ENCODE measurements at regions not wholly inside any gene's neighbourhood (a gene's known extent, or its start where the extent isn't known, plus 50 kb on each side); places are given as distances from the start of the nearest gene placed in this dataset.

DNA sequence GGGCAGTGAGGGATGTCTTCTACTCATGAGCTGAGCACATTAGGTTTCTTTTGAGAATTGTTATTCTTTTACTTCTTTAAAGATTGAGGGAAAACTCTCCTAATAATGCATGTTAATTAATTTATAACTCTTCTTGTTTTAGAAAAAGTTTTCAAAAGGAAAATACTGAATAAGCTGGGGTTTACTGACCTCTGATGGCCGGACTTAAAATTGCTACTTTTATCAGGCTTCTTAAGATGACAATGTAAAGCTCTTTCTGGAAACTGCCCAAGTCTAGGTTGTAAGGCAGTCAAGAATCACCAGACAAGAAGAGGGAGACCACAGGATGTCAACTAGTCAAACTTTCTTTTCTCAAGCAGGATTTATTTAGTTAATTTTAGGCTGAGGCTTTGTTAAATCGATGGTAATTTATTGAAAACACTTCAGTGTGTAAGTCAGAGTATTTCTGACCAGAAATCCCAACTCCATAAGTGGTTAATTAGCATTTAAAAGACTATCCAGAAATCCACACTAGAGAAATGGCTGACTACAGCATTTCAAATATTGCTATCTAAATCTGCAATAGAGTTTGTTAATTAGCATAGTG is 82.1 kb downstream of the AVPR1A start:
- TF ChIP-seq, protein P1, sequence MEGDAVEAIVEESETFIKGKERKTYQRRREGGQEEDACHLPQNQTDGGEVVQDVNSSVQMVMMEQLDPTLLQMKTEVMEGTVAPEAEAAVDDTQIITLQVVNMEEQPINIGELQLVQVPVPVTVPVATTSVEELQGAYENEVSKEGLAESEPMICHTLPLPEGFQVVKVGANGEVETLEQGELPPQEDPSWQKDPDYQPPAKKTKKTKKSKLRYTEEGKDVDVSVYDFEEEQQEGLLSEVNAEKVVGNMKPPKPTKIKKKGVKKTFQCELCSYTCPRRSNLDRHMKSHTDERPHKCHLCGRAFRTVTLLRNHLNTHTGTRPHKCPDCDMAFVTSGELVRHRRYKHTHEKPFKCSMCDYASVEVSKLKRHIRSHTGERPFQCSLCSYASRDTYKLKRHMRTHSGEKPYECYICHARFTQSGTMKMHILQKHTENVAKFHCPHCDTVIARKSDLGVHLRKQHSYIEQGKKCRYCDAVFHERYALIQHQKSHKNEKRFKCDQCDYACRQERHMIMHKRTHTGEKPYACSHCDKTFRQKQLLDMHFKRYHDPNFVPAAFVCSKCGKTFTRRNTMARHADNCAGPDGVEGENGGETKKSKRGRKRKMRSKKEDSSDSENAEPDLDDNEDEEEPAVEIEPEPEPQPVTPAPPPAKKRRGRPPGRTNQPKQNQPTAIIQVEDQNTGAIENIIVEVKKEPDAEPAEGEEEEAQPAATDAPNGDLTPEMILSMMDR (IDR thresholded peaks at IDR 0.05; ENCODE audit: low read depth, low read length): peak; percentile 58
- H3K4me1 ChIP-seq (ENCODE audit: low read depth): no peaks in the 10 kb centered on the region
- H3K9me3 ChIP-seq (ENCODE audit: low read depth): no peaks in the 10 kb centered on the region
- H3K27ac ChIP-seq: no peak overlapping the region
- no peak overlapping the region for H3K4me3 ChIP-seq
- H3K27me3 ChIP-seq: peaks cover 37% of the 10 kb centered on the region
- DNase-seq (ENCODE audit: low read depth in 1 of 2, low spot score in 1 of 2): peak; percentile 55 to 82
- H3K36me3 ChIP-seq: no peaks in the 10 kb centered on the region

DNA sequence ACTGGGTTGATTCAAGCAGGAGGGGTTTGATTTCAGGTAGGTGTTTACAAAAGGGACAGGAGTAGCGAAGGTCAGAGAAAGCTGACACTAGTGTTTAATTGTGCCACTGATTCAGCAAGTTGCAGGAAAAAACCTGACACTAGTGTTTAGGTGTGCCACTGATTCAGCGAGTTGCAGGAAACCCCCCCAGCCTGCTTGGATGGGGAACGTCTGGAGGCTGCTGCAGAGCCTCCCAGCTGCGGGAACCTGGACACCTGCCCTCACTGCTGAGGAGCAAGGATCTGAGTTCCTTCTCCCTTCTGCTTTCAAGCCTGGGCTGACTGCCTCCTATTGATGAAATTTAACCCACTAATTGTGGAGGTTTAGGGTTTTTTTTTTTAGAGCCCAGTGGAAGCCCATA is 84.2 kb downstream of the AVPR1A start:
- Histone ChIP-seq H3K36me3 (no peaks in the 10 kb centered on the region), H3K4me3 (no peak overlapping the region), H3K9me3 (ENCODE audit: low read depth) (no peaks in the 10 kb centered on the region), H3K4me1 (ENCODE audit: low read depth) (no peaks in the 10 kb centered on the region), H3K27ac (no peak overlapping the region), H3K27me3 (peaks cover 45% of the 10 kb centered on the region)
- TF ChIP-seq, protein P1 (IDR thresholded peaks at IDR 0.05; ENCODE audit: low read depth, low read length): no peak
- DNase-seq (ENCODE audit: low read depth in 1 of 2, low spot score in 1 of 2): no peak

DNA sequence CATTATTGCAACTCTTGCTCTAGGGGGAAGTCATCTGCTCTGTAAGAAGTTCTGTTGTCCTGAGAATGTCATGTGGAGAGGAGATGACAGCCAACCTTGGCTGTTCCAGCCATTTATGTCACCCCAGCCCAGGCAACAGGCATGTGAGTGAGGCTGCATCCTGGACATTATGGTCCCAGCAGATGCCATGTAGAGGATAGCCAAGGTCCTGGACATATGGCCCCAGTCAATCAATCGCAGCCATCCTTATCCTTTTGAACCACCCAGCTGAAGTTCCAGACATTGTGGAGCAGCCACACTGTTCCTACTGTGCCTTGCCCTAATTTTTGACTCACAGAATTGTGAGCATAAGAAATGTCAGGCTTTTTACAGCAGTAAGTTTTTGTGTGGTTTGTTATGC is 84.9 kb downstream of the AVPR1A start:
- TF ChIP-seq, protein P1 (IDR thresholded peaks at IDR 0.05; ENCODE audit: low read depth, low read length): no peak

DNA sequence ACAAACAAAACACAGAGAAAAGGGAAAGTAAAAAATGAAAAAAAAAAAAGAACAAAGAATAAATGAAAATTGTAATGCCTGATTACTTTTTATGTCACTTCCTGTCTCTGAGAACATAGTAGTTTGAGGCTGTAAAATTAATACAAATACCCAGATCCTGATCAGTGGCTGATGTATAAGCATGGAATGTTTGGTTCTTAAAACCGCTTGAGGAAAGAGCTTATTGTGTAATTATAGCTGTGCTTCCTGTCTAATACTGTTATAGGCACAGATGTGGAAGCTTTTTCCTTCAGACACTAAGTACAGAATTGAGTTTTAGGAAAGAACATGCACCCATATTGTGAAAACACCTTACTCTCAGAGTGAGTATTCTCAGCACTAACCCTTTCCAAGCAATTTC is 86.9 kb downstream of the AVPR1A start:
- H3K4me1 ChIP-seq (ENCODE audit: low read depth): no peaks in the 10 kb centered on the region
- H3K27me3 ChIP-seq: peaks cover 46% of the 10 kb centered on the region
- H3K9me3 ChIP-seq (ENCODE audit: low read depth): no peaks in the 10 kb centered on the region
- H3K4me3 ChIP-seq: no peak overlapping the region
- peak in 1 of 2 donors; percentile 33 for DNase-seq (ENCODE audit: low read depth in 1 of 2, low spot score in 1 of 2)
- H3K36me3 ChIP-seq: no peaks in the 10 kb centered on the region
- TF ChIP-seq, protein P1 (IDR thresholded peaks at IDR 0.05; ENCODE audit: low read depth, low read length): no peak
- no peak overlapping the region for H3K27ac ChIP-seq

More for the DNA sequence above, 84.9 kb downstream of the AVPR1A start:
- Histone ChIP-seq H3K4me3 (no peak overlapping the region), H3K9me3 (ENCODE audit: low read depth) (no peaks in the 10 kb centered on the region), H3K27ac (no peak overlapping the region), H3K36me3 (no peaks in the 10 kb centered on the region), H3K27me3 (peaks cover 48% of the 10 kb centered on the region), H3K4me1 (ENCODE audit: low read depth) (no peaks in the 10 kb centered on the region)
- no peak for DNase-seq (ENCODE audit: low read depth in 1 of 2, low spot score in 1 of 2)

DNA sequence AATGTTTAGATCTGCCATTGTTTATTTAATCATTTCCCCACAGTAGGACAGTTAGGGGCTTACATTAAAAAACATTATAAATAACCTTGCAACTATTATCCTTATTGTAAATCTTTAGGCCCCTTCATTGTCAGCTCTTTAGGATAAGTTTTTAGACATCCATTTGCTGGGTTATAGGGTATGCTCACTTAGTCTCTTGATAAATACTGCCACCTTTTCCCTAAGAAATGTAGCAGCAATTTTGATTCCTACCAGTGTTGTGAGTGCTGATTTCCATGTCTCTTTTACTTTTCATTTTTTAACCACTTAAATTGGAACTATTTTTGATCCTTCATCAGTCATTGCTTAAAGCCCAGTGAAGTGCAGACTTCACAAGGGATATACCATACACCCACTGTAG is 94.4 kb downstream of the AVPR1A start:
- Histone ChIP-seq H3K9me3 (ENCODE audit: low read depth) (no peaks in the 10 kb centered on the region), H3K27ac (no peak overlapping the region), H3K36me3 (no peaks in the 10 kb centered on the region), H3K27me3 (peaks cover 7% of the 10 kb centered on the region), H3K4me1 (ENCODE audit: low read depth) (no peaks in the 10 kb centered on the region), H3K4me3 (no peak overlapping the region)
- TF ChIP-seq, protein P1 (IDR thresholded peaks at IDR 0.05; ENCODE audit: low read depth, low read length): no peak
- DNase-seq (ENCODE audit: low read depth in 1 of 2, low spot score in 1 of 2): no peak
